Activated CD8-positive, alpha-beta T cell treated with anti-CD3 and anti-CD28 coated beads for 36 hours (primary cell): ENCODE measurements at regions not wholly inside any gene's neighbourhood (a gene's known extent, or its start where the extent isn't known, plus 50 kb on each side); places are given as distances from the start of the nearest gene placed in this dataset.

Experiments used
- ATAC-seq: fragments of 200-7000 bp; cut with Tn5 transposase; one replicate; pipeline ENCODE4 v1.10.0; 2021; ENCODE audit warnings: mild to moderate bottlenecking, moderate library complexity
- CTCF ChIA-PET: fragments of 350-600 bp; sonication (Branson Sonifier 250); formaldehyde crosslinking; loops from one replicate; lab custom pipeline; 2021; ENCODE audit warnings: antibody characterized with exemption; lab: Charles Lee
- POLR2A ChIA-PET: fragments of 350-600 bp; sonication (Branson Sonifier 250); formaldehyde crosslinking; loops from one replicate; lab custom pipeline; 2021; ENCODE audit warnings: antibody characterized with exemption; lab: Charles Lee
- DNase-seq: peaks from one replicate; pipeline ENCODE4 v3.0.0-alpha.2; 2020
- H3K27ac Mint-ChIP-seq: one replicate; pipeline ENCODE4 v1.8.0; 2021; ENCODE audit warnings: mild to moderate bottlenecking, mixed read lengths
- H3K27me3 Mint-ChIP-seq: one replicate; pipeline ENCODE4 v1.8.0; 2021; ENCODE audit warnings: mixed read lengths
- H3K36me3 Mint-ChIP-seq: one replicate; pipeline ENCODE4 v1.8.0; 2021; ENCODE audit warnings: low read depth, mixed read lengths
- H3K4me1 Mint-ChIP-seq: one replicate; pipeline ENCODE4 v1.8.0; 2021; ENCODE audit warnings: low read depth, mixed read lengths
- H3K4me3 Mint-ChIP-seq: one replicate; pipeline ENCODE4 v1.8.0; 2021; ENCODE audit warnings: mild to moderate bottlenecking, moderate library complexity, mixed read lengths
- H3K9me3 Mint-ChIP-seq: one replicate; pipeline ENCODE4 v1.8.0; 2021; ENCODE audit warnings: mixed read lengths
- CTCF ChIP-seq: fragments of 200-600 bp; IDR thresholded peaks from one replicate; pipeline ENCODE4 v1.8.0; 2022; ENCODE audit warnings: antibody characterized with exemption, mild to moderate bottlenecking
- intact Hi-C: fragments of 100-400 bp; cut with micrococcal nuclease; formaldehyde crosslinking; loops from one replicate; pipeline ENCODE4 v1.10.0; 2022

DNA sequence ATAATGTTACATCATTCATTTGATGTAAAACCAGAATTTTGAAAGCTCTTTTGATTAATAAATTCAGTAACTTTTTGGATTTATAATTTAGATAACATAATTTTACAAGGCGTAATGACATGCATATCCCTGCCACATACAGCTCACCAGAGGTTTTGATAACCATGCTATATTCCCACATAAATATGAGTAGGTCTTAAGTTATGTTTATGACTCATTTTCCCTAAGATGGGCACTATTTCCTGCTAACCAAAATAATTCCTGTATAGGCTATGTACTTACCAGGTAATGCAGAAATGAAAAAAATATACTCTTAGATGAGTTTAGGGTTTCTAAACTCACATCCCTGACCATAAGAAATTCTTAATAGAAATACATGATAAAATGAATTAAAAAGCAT is 93.9 kb upstream of the EDIL3 start:
- Mint-ChIP-seq H3K27me3 (no peaks in the 10 kb centered on the region), H3K27ac (no peak overlapping the region), H3K36me3 (no peaks in the 10 kb centered on the region), H3K4me1 (no peaks in the 10 kb centered on the region), H3K9me3 (peaks cover 5% of the 10 kb centered on the region), H3K4me3 (no peak overlapping the region)
- TF ChIP-seq CTCF, result no peak
- ATAC-seq, result no peak
- intact Hi-C loops, result no loop called here
- POLR2A ChIA-PET, result no interaction called here
- CTCF ChIA-PET, result no interaction called here
- no peak for DNase-seq

DNA sequence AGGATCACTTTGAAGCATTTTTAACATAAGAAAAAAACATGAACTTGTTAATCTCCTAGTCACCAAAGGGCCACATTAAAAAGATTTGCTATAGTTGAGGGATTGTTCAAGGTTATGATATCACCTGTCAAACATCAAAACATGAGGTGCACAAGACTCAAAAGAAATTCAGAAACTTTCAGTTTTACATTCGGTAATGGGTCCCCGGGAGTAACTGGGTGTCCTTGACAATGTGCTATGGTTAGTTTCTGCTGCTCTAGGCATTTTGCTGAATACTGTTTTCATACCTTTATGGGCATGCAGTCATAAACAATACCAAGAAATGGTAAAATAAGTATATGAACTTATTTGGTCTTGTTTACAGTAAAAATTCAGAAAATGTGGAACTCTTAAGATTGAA is 92.8 kb upstream of the EDIL3 start:
- no peaks in the 10 kb centered on the region for H3K27me3 Mint-ChIP-seq
- POLR2A ChIA-PET, result no interaction called here
- ATAC-seq, result no peak

DNA sequence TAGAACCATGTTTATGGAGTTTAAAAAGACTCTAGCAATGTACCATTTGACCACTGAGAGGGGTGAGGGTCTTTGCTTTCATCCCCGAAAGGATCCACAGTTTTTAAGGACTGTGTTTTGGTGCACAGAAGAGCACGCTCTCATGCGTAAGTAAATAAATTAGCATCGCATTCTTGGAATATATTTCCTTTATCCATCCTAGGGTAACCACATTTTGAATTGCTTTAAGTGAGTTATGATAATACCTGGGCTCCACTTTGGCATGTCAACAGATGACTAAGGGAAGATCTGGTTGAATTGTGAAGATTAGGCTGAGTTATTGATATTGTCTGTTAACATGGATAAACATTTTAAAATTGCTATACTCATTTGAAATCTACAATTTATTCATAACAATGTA is 89.4 kb upstream of the EDIL3 start:
- no peak overlapping the region for H3K27ac Mint-ChIP-seq

More for the DNA sequence above, 92.8 kb upstream of the EDIL3 start:
- Mint-ChIP-seq H3K4me3 (no peak overlapping the region), H3K4me1 (no peaks in the 10 kb centered on the region), H3K27ac (no peak overlapping the region), H3K36me3 (no peaks in the 10 kb centered on the region), H3K9me3 (peaks cover 5% of the 10 kb centered on the region)
- no peak for TF ChIP-seq CTCF
- intact Hi-C loops, result no loop called here
- CTCF ChIA-PET, result interaction anchor here (0.6 kb wide), 1 partner anchor 10 kb away, joined by 3 read pairs; no protein-coding TSS in a partner anchor
- DNase-seq, result no peak

GRCh38 chr5:84453405-84453804 is 68.7 kb upstream of the EDIL3 start:
- POLR2A ChIA-PET, result no interaction called here

More for the DNA sequence above, 89.4 kb upstream of the EDIL3 start:
- ATAC-seq, result no peak
- POLR2A ChIA-PET, result no interaction called here
- H3K36me3 Mint-ChIP-seq, result no peaks in the 10 kb centered on the region
- no peak overlapping the region for H3K4me3 Mint-ChIP-seq
- DNase-seq, result no peak
- CTCF ChIA-PET, result no interaction called here
- intact Hi-C loops, result no loop called here
- H3K4me1 Mint-ChIP-seq, result no peaks in the 10 kb centered on the region
- peaks cover 6% of the 10 kb centered on the region for H3K9me3 Mint-ChIP-seq
- no peaks in the 10 kb centered on the region for H3K27me3 Mint-ChIP-seq
- TF ChIP-seq CTCF, result no peak

More at GRCh38 chr5:84453405-84453804, 68.7 kb upstream of the EDIL3 start:
- intact Hi-C loops, result no loop called here
- ATAC-seq, result no peak
- Mint-ChIP-seq H3K36me3 (no peaks in the 10 kb centered on the region), H3K4me1 (no peaks in the 10 kb centered on the region), H3K9me3 (peaks cover 7% of the 10 kb centered on the region), H3K4me3 (no peak overlapping the region), H3K27me3 (no peaks in the 10 kb centered on the region), H3K27ac (no peak overlapping the region)
- CTCF ChIA-PET, result interaction anchor here (1.0 kb wide), 1 partner anchor 41 kb away, joined by 3 read pairs; no protein-coding TSS in a partner anchor
- no peak for TF ChIP-seq CTCF
- no peak for DNase-seq
